ENCODE measurements at regions not wholly inside any gene's neighbourhood (a gene's known extent, or its start where the extent isn't known, plus 50 kb on each side); places are given as distances from the start of the nearest gene placed in this dataset.

GRCh38 chr2:863732-864450, 86.8 kb upstream of the SNTG2 start:
- Histone ChIP-seq H3K4me1 (no peaks in the 10 kb centered on the region), H3K4me3 (no peak overlapping the region), H3K27me3 (no peaks in the 10 kb centered on the region), H3K36me3 (no peaks in the 10 kb centered on the region), H3K9me3 (no peaks in the 10 kb centered on the region), H3K27ac (no peak overlapping the region)
- intact Hi-C loops (cut with DNase I): no loop called here
- DNase-seq (ENCODE audit: extremely low spot score in 2 of 2): peak; percentile 47 to 87
- TF ChIP-seq POLR2A (IDR thresholded peaks at IDR 0.05) (no peak), CTCF (IDR thresholded peaks at IDR 0.05) (no peak), POLR2AphosphoS5 (IDR thresholded peaks at IDR 0.05; ENCODE audit: insufficient read depth in 1 of 2, low read depth in 1 of 2) (no peak)

DNA sequence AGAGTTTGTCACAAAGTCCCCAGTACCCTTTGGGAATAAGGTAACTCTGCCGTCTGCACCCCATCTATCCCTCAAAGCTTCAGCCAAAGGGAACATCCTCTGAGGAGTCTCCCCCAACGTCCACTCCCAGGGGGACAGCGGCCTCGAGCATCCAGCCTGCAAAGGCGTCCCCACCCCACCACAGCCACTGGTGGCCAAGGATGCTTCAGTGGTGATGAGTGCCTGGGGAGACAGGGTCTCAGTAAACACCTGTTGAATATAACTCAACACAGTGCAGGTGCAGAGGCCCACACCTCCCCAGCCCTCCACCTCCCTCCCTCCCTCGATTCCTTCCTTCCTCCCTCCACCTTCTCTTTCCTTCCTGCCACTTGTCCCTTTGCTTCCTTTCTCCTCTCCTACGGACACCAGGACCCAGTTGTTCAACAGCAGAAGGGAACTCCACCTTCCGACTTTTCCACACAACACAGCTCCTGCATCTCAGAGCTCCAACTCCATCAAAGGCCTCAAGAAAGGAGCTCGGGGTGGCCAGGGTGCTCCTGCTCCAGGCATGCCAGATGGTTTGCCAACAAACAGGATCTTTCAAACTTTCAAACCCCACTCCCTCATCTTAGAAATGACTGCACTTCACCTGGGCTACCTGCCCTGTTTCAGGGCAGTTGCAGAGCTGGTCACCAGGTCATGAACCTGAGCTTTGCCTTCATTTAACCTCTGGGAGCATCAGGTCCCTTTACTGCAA, 87.8 kb upstream of the SNTG2 start:
- Histone ChIP-seq H3K9me3 (no peaks in the 10 kb centered on the region), H3K4me3 (no peak overlapping the region), H3K4me1 (no peaks in the 10 kb centered on the region), H3K27me3 (no peaks in the 10 kb centered on the region), H3K27ac (no peak overlapping the region), H3K36me3 (no peaks in the 10 kb centered on the region)
- TF ChIP-seq POLR2A (IDR thresholded peaks at IDR 0.05): no peak
- TF ChIP-seq POLR2AphosphoS5 (IDR thresholded peaks at IDR 0.05; ENCODE audit: insufficient read depth in 1 of 2, low read depth in 1 of 2): no peak
- no peak for TF ChIP-seq CTCF (IDR thresholded peaks at IDR 0.05)
- peak; percentile 65 to 88 for DNase-seq (ENCODE audit: extremely low spot score in 2 of 2)
- intact Hi-C loops (cut with DNase I): no loop called here

- no peaks in the 10 kb centered on the region for H3K9me3 ChIP-seq
- H3K4me1 ChIP-seq: no peaks in the 10 kb centered on the region
- no peak overlapping the region for H3K27ac ChIP-seq
- intact Hi-C loops (cut with DNase I): no loop called here
- TF ChIP-seq POLR2A (IDR thresholded peaks at IDR 0.05): no peak
- no peak for TF ChIP-seq CTCF (IDR thresholded peaks at IDR 0.05)
- TF ChIP-seq POLR2AphosphoS5 (IDR thresholded peaks at IDR 0.05; ENCODE audit: insufficient read depth in 1 of 2, low read depth in 1 of 2): no peak
- H3K4me3 ChIP-seq: no peak overlapping the region
- H3K36me3 ChIP-seq: no peaks in the 10 kb centered on the region
- peak; percentile 69 to 77 for DNase-seq (ENCODE audit: extremely low spot score in 2 of 2)
- no peaks in the 10 kb centered on the region for H3K27me3 ChIP-seq
These were observed 88.3 kb upstream of the SNTG2 start for GRCh38 chr2:862355-862687.

GRCh38 chr2:861655-862354, 88.8 kb upstream of the SNTG2 start:
- intact Hi-C loops (cut with DNase I): no loop called here
- Histone ChIP-seq H3K9me3 (no peaks in the 10 kb centered on the region), H3K4me3 (no peak overlapping the region), H3K27me3 (no peaks in the 10 kb centered on the region), H3K4me1 (no peaks in the 10 kb centered on the region), H3K36me3 (no peaks in the 10 kb centered on the region), H3K27ac (no peak overlapping the region)
- DNase-seq (ENCODE audit: extremely low spot score in 2 of 2): peak; percentile 34 to 84
- no peak for TF ChIP-seq POLR2A (IDR thresholded peaks at IDR 0.05)
- TF ChIP-seq CTCF (IDR thresholded peaks at IDR 0.05): no peak
- no peak for TF ChIP-seq POLR2AphosphoS5 (IDR thresholded peaks at IDR 0.05; ENCODE audit: insufficient read depth in 1 of 2, low read depth in 1 of 2)
